GM12873 (cell line): ENCODE measurements at regions not wholly inside any gene's neighbourhood (a gene's known extent, or its start where the extent isn't known, plus 50 kb on each side); places are given as distances from the start of the nearest gene placed in this dataset.

Source experiments
- CTCF ChIP-seq: IDR thresholded peaks from 2 replicates; pipeline ENCODE4 v1.5.1; 2012; ENCODE audit warnings: low read depth, mild to moderate bottlenecking, moderate library complexity, low read length, control low read depth; ENCODE audit not compliant: insufficient read depth; ENCODE audit errors: missing control alignments

DNA sequence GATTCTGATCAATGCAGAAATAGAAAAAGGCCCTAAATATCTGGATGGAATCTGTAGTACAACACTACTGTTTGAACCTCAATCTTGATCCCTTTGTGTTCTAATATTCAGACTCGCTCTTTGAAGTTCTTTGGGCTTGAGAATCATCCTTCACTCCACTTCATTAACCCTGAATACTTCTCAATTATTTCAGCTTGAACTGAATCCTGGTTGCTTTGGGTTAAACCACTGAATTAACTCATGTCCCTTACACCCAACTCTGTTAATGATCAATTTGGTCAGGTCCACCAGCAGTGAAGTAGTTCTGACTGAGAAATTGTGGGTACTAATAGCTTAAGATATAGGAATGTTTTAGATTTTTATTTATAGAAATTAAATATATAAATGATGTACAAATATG, 1707.2 kb upstream of the ACO1 start:
- TF ChIP-seq CTCF: no peak

GRCh38 chr9:30688801-30689200, 1695.6 kb upstream of the ACO1 start:
- TF ChIP-seq CTCF: no peak

GRCh38 chr9:30697958-30698357, 1686.5 kb upstream of the ACO1 start:
- TF ChIP-seq CTCF: no peak

DNA sequence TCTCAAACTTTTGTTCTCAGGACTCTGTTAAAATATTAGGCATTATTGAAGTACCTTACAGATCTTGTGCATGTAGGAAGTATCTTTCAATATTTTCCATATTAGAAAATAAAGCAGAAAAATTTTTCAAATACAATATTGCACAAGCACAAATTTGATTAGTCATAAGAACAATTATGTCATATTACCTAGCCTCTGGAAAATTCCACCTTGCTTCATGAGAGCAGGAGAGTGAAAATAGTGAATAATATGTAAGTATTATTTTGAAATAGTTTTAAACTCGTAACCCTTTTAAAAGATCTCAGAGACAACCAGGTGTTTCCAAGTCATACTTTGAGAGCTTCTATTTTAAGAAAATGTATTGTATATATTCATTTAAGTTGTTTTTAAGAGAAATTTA, 1672.9 kb upstream of the ACO1 start:
- no peak for TF ChIP-seq CTCF

- no peak for TF ChIP-seq CTCF
Observed at GRCh38 chr9:30713243-30713642, 1671.2 kb upstream of the ACO1 start.

DNA sequence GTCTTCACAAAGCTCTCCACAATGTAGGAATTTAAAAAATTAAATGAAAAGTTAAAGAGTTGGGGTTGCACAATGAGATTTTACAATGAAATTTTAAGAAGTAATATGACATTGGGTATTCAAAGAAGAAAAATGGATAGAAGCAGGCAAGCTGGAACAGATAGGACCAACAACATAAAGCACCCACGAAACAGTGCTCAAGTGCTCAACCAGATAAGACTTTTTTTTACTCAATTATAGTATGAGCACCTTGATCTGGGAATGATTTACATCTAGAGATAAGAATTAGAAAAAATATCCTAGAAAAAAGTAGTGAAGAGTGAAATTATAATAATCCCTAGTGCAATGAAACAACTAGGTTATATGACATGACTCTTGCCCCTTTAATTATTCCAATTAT, 1670.1 kb upstream of the ACO1 start:
- no peak for TF ChIP-seq CTCF

- no peak for TF ChIP-seq CTCF
Observed at GRCh38 chr9:30718483-30718882, 1666.0 kb upstream of the ACO1 start.

- no peak for TF ChIP-seq CTCF
Observed at GRCh38 chr9:30722065-30722464, 1662.4 kb upstream of the ACO1 start.
